Sigmoid colon (tissue), 3 donors: ENCODE measurements at regions not wholly inside any gene's neighbourhood (a gene's known extent, or its start where the extent isn't known, plus 50 kb on each side); places are given as distances from the start of the nearest gene placed in this dataset.

Experiments used
- CTCF ChIP-seq, 4 experiments: fragments of 450-650 bp in 3 of 4; fragments of 200-600 bp in 1 of 4; IDR thresholded peaks; one replicate each; pipeline ENCODE4 v1.5.1; 2016 to 2019; ENCODE audit warnings: antibody characterized with exemption in 4 of 4, mild to moderate bottlenecking in 3 of 4, moderate library complexity in 2 of 4
- POLR2A ChIP-seq, 2 donors: fragments of 450-650 bp; IDR thresholded peaks; one replicate each; pipeline ENCODE4 v1.6.1; 2016; ENCODE audit warnings: antibody characterized with exemption in 2 of 2, mild to moderate bottlenecking in 2 of 2, moderate library complexity in 2 of 2

GRCh38 chr12:124162151-124163110, 132.5 kb upstream of the RFLNA start:
- no peak for TF ChIP-seq POLR2A (IDR thresholded peaks at IDR 0.05)
- TF ChIP-seq CTCF (IDR thresholded peaks at IDR 0.05) = no peak
